ENCODE measurements at regions not wholly inside any gene's neighbourhood (a gene's known extent, or its start where the extent isn't known, plus 50 kb on each side); places are given as distances from the start of the nearest gene placed in this dataset.
"Not testable (repeated sequence)": the region's sequence is repeated elsewhere in the genome, so short reads cannot be mapped to it uniquely, and the experiment has no call there.

- no peak for ATAC-seq (ENCODE audit: poor library complexity)
- intact Hi-C loops (cut with DNase I) = no loop called here
Observed at GRCh38 chr2:195343942-195344530, 313.0 kb upstream of the SLC39A10 start.

GRCh38 chr2:195343540-195343939 is 313.5 kb upstream of the SLC39A10 start:
- intact Hi-C loops (cut with DNase I) = no loop called here
- no peak for DNase-seq
- no peak for ATAC-seq (ENCODE audit: poor library complexity)

More at GRCh38 chr2:195343942-195344530, 313.0 kb upstream of the SLC39A10 start:
- DNase-seq = no peak

GRCh38 chr2:195342061-195342460 is 315.0 kb upstream of the SLC39A10 start:
- DNase-seq (no peak), ATAC-seq (ENCODE audit: poor library complexity) (no peak)
- intact Hi-C loops (cut with DNase I) = no loop called here

- ATAC-seq (ENCODE audit: poor library complexity) = no peak
- no peak for DNase-seq
- intact Hi-C loops (cut with DNase I) = no loop called here
Observed at GRCh38 chr2:195338856-195339255, 318.2 kb upstream of the SLC39A10 start.

GRCh38 chr2:195337597-195337996 is 319.4 kb upstream of the SLC39A10 start:
- intact Hi-C loops (cut with DNase I) = no loop called here
- ATAC-seq (ENCODE audit: poor library complexity) (no peak), DNase-seq (no peak)

GRCh38 chr2:195333869-195334268 is 323.2 kb upstream of the SLC39A10 start:
- ATAC-seq (ENCODE audit: poor library complexity) = no peak
- intact Hi-C loops (cut with DNase I) = no loop called here
- DNase-seq = no peak

GRCh38 chr2:195331966-195332365 is 325.1 kb upstream of the SLC39A10 start:
- intact Hi-C loops (cut with DNase I) = no loop called here
- DNase-seq = no peak
- ATAC-seq (ENCODE audit: poor library complexity) = no peak

- intact Hi-C loops (cut with DNase I) = no loop called here
- ATAC-seq (ENCODE audit: poor library complexity) (no peak), DNase-seq (no peak)
Observed at GRCh38 chr2:195331129-195331528, 325.9 kb upstream of the SLC39A10 start.

GRCh38 chr2:195330513-195330956 is 326.5 kb upstream of the SLC39A10 start:
- ATAC-seq (ENCODE audit: poor library complexity) = no peak
- DNase-seq = no peak
- intact Hi-C loops (cut with DNase I) = no loop called here

GRCh38 chr2:195329784-195330183 is 327.2 kb upstream of the SLC39A10 start:
- DNase-seq; ATAC-seq (ENCODE audit: poor library complexity); intact Hi-C loops (cut with DNase I): not testable (repeated sequence)

- no peak for DNase-seq
- no peak for ATAC-seq (ENCODE audit: poor library complexity)
- intact Hi-C loops (cut with DNase I) = no loop called here
Observed at GRCh38 chr2:195326537-195326936, 330.5 kb upstream of the SLC39A10 start.

GRCh38 chr2:195322324-195322723 is 334.7 kb upstream of the SLC39A10 start:
- ATAC-seq (ENCODE audit: poor library complexity) (no peak), DNase-seq (no peak)
- intact Hi-C loops (cut with DNase I) = no loop called here

GRCh38 chr2:195320413-195320973 is 336.5 kb upstream of the SLC39A10 start:
- no peak for ATAC-seq (ENCODE audit: poor library complexity)
- intact Hi-C loops (cut with DNase I) = no loop called here
- DNase-seq = no peak

GRCh38 chr2:195319548-195320412 is 337.2 kb upstream of the SLC39A10 start:
- intact Hi-C loops (cut with DNase I) = no loop called here
- ATAC-seq (ENCODE audit: poor library complexity) = no peak
- DNase-seq = no peak

- ATAC-seq (ENCODE audit: poor library complexity) (no peak), DNase-seq (no peak)
- intact Hi-C loops (cut with DNase I) = no loop called here
Observed at GRCh38 chr2:195319112-195319460, 337.9 kb upstream of the SLC39A10 start.

- intact Hi-C loops (cut with DNase I) = no loop called here
- no peak for DNase-seq
- no peak for ATAC-seq (ENCODE audit: poor library complexity)
Observed at GRCh38 chr2:195318440-195319111, 338.4 kb upstream of the SLC39A10 start.

- no peak for ATAC-seq (ENCODE audit: poor library complexity)
- DNase-seq = no peak
- intact Hi-C loops (cut with DNase I) = no loop called here
Observed at GRCh38 chr2:195317550-195317949, 339.5 kb upstream of the SLC39A10 start.

- intact Hi-C loops (cut with DNase I) = no loop called here
- no peak for ATAC-seq (ENCODE audit: poor library complexity)
- DNase-seq = no peak
Observed at GRCh38 chr2:195316486-195316885, 340.5 kb upstream of the SLC39A10 start.

GRCh38 chr2:195313962-195314361 is 343.1 kb upstream of the SLC39A10 start:
- intact Hi-C loops (cut with DNase I) = no loop called here
- ATAC-seq (ENCODE audit: poor library complexity) (no peak), DNase-seq (no peak)
